HepG2 (cell line): ENCODE measurements at regions not wholly inside any gene's neighbourhood (a gene's known extent, or its start where the extent isn't known, plus 50 kb on each side); places are given as distances from the start of the nearest gene placed in this dataset.

Source experiments
- ATF4 ChIP-seq, 2 experiments: fragments of 450-650 bp in 1 of 2; sonication (generic) in 1 of 2; formaldehyde crosslinking; IDR thresholded peaks; 2 replicates each; pipeline versions ENCODE4 v1.5.0 to v1.8.0; 2020 to 2022; ENCODE audit warnings: mild to moderate bottlenecking in 1 of 2, missing genetic modification reagents in 1 of 2
- GMEB1 ChIP-seq: sonication (generic); formaldehyde crosslinking; IDR thresholded peaks from 2 replicates; pipeline ENCODE4 v1.5.1; 2020; ENCODE audit warnings: missing genetic modification reagents, mild to moderate bottlenecking, borderline replicate concordance
- NR2F1 ChIP-seq, 2 experiments: fragments of 450-650 bp in 1 of 2; formaldehyde crosslinking in 1 of 2; IDR thresholded peaks; 2 replicates each; pipeline versions ENCODE4 v1.5.0 to v1.6.1; 2016 to 2020; ENCODE audit warnings: mild to moderate bottlenecking in 1 of 2, missing compliant biosample characterization in 1 of 2, missing genetic modification reagents in 1 of 2, moderate library complexity in 1 of 2
- PCBP1 ChIP-seq: fragments of 200-400 bp; formaldehyde crosslinking; IDR thresholded peaks from 2 replicates; pipeline ENCODE4 v1.6.1; 2017; ENCODE audit warnings: mild to moderate bottlenecking, low read depth, low read length, borderline replicate concordance
- ZNF354B ChIP-seq: sonication (generic); formaldehyde crosslinking; IDR thresholded peaks from 2 replicates; pipeline ENCODE4 v1.8.0; 2022; ENCODE audit warnings: mild to moderate bottlenecking, missing genetic modification reagents
- TF ChIP-seq, protein P1 (sequence below): sonication (generic); formaldehyde crosslinking; IDR thresholded peaks from 2 replicates; pipeline ENCODE4 v1.5.0; 2020; ENCODE audit warnings: mild to moderate bottlenecking, missing genetic modification reagents, borderline replicate concordance
- TF ChIP-seq, protein P2 (sequence below): sonication (generic); formaldehyde crosslinking; IDR thresholded peaks from 2 replicates; pipeline ENCODE4 v1.4.0; 2020; ENCODE audit warnings: missing genetic modification reagents, mild to moderate bottlenecking, borderline replicate concordance

- TF ChIP-seq, protein P1, sequence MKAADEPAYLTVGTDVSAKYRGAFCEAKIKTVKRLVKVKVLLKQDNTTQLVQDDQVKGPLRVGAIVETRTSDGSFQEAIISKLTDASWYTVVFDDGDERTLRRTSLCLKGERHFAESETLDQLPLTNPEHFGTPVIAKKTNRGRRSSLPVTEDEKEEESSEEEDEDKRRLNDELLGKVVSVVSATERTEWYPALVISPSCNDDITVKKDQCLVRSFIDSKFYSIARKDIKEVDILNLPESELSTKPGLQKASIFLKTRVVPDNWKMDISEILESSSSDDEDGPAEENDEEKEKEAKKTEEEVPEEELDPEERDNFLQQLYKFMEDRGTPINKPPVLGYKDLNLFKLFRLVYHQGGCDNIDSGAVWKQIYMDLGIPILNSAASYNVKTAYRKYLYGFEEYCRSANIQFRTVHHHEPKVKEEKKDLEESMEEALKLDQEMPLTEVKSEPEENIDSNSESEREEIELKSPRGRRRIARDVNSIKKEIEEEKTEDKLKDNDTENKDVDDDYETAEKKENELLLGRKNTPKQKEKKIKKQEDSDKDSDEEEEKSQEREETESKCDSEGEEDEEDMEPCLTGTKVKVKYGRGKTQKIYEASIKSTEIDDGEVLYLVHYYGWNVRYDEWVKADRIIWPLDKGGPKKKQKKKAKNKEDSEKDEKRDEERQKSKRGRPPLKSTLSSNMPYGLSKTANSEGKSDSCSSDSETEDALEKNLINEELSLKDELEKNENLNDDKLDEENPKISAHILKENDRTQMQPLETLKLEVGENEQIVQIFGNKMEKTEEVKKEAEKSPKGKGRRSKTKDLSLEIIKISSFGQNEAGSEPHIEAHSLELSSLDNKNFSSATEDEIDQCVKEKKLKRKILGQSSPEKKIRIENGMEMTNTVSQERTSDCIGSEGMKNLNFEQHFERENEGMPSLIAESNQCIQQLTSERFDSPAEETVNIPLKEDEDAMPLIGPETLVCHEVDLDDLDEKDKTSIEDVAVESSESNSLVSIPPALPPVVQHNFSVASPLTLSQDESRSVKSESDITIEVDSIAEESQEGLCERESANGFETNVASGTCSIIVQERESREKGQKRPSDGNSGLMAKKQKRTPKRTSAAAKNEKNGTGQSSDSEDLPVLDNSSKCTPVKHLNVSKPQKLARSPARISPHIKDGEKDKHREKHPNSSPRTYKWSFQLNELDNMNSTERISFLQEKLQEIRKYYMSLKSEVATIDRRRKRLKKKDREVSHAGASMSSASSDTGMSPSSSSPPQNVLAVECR (CRISPR knock-in tag): no peak
- no peak for TF ChIP-seq ATF4 (CRISPR knock-in tag; IDR thresholded peaks at IDR 0.05)
- TF ChIP-seq NR2F1 (CRISPR knock-in tag; IDR thresholded peaks at IDR 0.05): no peak
- TF ChIP-seq, protein P2, sequence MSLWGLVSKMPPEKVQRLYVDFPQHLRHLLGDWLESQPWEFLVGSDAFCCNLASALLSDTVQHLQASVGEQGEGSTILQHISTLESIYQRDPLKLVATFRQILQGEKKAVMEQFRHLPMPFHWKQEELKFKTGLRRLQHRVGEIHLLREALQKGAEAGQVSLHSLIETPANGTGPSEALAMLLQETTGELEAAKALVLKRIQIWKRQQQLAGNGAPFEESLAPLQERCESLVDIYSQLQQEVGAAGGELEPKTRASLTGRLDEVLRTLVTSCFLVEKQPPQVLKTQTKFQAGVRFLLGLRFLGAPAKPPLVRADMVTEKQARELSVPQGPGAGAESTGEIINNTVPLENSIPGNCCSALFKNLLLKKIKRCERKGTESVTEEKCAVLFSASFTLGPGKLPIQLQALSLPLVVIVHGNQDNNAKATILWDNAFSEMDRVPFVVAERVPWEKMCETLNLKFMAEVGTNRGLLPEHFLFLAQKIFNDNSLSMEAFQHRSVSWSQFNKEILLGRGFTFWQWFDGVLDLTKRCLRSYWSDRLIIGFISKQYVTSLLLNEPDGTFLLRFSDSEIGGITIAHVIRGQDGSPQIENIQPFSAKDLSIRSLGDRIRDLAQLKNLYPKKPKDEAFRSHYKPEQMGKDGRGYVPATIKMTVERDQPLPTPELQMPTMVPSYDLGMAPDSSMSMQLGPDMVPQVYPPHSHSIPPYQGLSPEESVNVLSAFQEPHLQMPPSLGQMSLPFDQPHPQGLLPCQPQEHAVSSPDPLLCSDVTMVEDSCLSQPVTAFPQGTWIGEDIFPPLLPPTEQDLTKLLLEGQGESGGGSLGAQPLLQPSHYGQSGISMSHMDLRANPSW (CRISPR knock-in tag): no peak
- no peak for TF ChIP-seq ZNF354B (CRISPR knock-in tag)
- TF ChIP-seq PCBP1: no peak
- no peak for TF ChIP-seq GMEB1
Observed at GRCh38 chr6:19333936-19334335, 503.2 kb upstream of the ID4 start (continued).
